Retinal pigment epithelial cell (primary cell): ENCODE measurements at regions not wholly inside any gene's neighbourhood (a gene's known extent, or its start where the extent isn't known, plus 50 kb on each side); places are given as distances from the start of the nearest gene placed in this dataset.
"Not testable (repeated sequence)": the region's sequence is repeated elsewhere in the genome, so short reads cannot be mapped to it uniquely, and the experiment has no call there.

ENCODE experiments used
- DNase-seq: peaks from one replicate; pipeline ENCODE4 v3.0.0-alpha.2; 2010; ENCODE audit warnings: low read depth
- H3K4me3 ChIP-seq: 2 replicates; pipeline ENCODE4 v1.5.1; 2011; ENCODE audit warnings: mild to moderate bottlenecking, low read length, control low read depth, moderate library complexity
- TF ChIP-seq, protein P1 (sequence below): conservative IDR thresholded peaks from 2 replicates; pipeline ENCODE4 v1.5.1; 2011; ENCODE audit warnings: low read depth, low read length, control low read depth, inconsistent platforms

DNA sequence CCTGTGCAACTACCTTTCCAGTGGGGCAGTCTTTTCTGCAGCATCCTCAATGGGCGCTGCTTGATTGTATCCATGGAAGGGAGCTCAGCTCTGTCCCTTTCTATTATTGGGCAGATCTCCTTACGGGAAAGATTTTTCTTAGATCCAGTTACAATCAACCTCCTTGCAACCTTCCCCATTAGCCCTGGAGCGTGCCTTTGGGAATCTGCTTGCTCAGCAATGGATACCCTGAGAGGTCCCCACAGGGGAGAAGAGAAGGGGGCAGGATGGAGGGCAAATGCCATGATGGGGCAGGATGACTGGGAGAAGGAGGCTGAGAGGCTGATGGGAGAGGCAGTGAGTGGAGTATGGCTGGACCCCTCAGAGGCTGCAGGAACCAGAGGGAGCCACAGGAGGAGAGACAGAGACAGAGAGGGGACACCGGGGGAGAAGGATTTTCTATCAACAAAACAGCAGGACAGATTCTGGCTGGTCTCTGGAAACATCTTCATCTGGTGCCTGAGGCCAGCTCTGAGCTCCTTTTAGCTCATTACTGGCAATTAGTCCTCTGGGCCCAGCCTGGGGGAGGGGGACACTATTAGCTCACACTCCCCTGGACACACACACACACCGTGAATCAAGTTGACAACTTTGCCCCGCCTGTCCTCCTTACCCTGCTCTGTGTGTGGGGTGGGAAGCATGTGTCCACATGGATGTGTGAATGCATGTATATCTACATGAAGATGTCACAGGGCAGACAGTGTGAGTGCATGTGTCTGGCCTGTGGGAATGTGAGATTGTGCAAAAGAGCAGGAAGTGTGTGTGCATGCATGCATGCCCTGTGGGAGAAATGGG, 80.8 kb upstream of the PAX2 start:
- DNase-seq: no peak
- TF ChIP-seq, protein P1, sequence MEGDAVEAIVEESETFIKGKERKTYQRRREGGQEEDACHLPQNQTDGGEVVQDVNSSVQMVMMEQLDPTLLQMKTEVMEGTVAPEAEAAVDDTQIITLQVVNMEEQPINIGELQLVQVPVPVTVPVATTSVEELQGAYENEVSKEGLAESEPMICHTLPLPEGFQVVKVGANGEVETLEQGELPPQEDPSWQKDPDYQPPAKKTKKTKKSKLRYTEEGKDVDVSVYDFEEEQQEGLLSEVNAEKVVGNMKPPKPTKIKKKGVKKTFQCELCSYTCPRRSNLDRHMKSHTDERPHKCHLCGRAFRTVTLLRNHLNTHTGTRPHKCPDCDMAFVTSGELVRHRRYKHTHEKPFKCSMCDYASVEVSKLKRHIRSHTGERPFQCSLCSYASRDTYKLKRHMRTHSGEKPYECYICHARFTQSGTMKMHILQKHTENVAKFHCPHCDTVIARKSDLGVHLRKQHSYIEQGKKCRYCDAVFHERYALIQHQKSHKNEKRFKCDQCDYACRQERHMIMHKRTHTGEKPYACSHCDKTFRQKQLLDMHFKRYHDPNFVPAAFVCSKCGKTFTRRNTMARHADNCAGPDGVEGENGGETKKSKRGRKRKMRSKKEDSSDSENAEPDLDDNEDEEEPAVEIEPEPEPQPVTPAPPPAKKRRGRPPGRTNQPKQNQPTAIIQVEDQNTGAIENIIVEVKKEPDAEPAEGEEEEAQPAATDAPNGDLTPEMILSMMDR: no peak
- H3K4me3 ChIP-seq: no peak overlapping the region

DNA sequence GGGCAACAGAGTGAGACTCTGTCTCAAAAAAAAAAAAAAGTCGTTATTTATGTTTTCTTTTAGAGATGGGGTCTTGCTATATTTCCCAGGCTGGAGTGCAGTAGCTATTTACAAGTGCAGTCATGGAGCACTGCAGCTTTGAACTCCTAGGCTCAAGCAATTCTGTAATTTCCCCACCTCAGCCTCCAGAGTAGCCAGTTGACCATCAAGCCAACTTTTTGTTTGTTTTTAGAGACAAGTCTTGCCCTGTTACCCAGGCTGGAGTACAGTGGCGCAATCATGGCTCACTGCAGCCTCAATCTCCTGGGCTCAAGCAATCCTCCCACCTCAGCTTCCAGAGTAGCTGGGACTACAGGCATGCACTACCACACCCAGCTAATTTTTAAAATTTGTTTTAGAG, 78.7 kb upstream of the PAX2 start:
- H3K4me3 ChIP-seq, DNase-seq: not testable (repeated sequence)

DNA sequence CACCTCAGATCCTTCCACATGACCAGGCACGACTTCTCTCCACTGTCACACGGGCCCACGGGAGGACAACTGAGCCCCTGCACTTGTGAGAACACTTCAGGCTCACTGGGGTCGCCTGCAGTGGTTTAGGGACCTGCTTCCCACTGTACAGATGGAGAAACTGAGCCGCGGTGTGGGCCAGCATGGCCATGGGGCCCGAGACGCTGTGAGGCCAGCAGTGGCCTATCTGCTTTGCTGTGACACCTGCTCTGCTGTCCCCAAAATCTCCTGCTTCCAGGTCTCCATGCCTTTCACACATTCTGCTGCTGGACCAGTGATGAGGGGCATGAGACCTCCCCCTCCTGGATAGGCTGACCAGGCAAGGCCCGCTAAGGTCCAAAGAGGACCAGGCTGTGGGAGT, 75.8 kb upstream of the PAX2 start:
- H3K4me3 ChIP-seq: no peak overlapping the region
- no peak for DNase-seq
- TF ChIP-seq, protein P1: no peak

DNA sequence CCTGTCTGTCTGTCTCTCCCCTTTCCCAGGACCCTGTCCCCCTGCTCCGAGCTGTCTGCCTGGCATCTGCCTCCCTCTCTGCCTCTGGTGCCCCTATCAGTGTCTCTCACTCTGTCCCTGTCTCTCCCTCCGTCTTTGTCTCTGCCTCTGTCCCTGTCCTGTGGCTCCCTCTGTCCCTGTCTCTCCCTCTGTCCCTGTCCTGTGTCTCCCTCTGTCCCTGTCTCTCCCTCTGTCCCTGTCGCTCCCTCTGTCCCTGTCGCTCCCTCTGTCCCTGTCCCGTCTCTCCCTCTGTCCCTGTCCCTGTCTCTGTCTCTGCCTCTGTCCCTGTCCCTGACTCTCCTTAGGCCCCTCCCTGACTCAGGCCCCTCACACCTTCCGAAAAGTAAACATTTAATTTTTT, 75.0 kb upstream of the PAX2 start:
- DNase-seq: no peak
- TF ChIP-seq, protein P1: no peak
- no peak overlapping the region for H3K4me3 ChIP-seq

DNA sequence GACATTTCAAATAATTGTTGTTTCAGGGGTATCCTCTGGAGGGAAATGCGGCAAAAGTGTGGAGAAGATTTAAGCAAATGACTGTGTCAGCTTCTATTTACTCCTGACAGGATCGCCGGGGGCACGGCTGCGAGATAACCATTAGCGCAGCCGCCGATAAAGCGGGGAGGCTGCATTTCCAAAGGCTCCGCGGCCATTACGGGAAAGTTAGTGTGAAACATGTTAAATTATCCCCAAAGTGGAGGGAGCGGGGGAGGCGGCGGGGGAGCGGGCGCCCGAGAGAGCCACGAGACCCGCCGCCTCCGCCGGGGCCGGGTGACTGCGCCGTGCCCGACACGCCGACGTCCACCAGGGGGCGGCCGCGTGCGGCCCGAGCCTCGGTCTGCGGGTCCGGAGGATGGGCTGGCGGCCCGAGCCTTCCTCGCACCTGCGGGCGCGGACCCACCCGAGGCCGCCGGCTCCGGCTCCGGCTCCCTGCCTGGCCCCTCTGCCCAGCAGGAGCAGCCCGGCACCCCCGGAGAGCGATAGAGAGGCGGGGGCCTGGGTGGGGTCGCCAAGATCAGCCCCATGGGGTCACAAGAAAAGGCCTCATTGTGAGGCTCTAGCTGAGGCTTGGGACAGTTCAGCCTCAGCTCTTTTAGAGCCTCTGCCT, 74.4 kb upstream of the PAX2 start:
- TF ChIP-seq, protein P1: peak; percentile 50
- H3K4me3 ChIP-seq: no peak overlapping the region
- no peak for DNase-seq

DNA sequence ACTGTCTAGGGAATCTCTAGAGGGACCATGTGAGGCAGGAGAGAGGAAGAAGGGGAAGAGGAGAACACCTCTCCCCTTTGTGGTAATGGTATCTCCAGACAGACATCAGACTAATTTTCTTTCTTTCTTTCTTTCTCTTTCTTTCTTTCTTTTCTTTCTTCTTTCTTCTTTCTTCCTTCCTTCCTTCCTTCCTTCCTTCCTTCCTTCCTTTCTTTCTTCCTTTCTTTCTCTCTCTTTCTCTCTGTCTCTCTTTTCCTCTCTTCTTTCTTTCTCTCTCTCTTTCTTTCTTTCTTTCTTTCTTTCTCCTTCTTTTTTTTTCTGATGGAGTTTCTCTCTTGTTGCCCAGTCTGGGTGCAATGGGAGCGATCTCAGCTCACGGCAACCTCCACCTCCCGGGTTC, 73.2 kb upstream of the PAX2 start:
- DNase-seq: no peak
- no peak overlapping the region for H3K4me3 ChIP-seq
- TF ChIP-seq, protein P1: no peak

DNA sequence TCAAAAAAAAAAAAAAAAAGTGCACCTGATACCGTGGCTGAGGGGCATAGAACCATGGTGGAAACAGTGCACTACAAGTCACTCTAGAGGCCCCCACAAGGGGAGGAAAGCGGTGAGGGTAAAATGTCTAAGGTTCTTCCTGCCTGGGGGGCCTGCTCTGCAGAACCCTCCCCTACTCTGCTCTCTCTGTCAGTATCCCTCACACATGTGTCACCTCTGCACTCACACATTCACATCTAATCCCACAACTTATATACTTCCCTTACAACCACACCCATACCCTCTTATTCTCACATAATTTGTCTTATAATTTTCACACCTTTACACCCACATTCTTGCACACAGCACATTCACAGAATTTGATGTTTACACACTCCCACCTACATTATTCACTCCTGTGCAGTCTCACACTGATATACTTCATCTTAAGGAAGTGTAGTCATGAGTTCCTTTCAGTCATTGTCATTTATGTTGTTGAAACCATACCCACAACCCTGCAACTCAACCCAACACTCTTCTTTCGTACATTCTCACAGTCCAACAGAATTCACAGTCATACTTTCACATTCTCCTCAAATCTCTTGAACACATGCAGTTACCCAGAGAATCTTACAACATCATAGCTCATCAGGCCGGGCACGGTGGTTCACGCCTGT, 68.0 kb upstream of the PAX2 start:
- DNase-seq: no peak
- TF ChIP-seq, protein P1: no peak
- H3K4me3 ChIP-seq: no peak overlapping the region
